PC-9 (cell line): ENCODE measurements at regions not wholly inside any gene's neighbourhood (a gene's known extent, or its start where the extent isn't known, plus 50 kb on each side); places are given as distances from the start of the nearest gene placed in this dataset.

Experiments
- BruUV-seq: library from RNA; stranded (reverse); fragments of 400-500 nt; replicated peaks from 2 replicates; lab custom pipeline; 2021; lab: Mats Ljungman, UMichigan
- CTCF ChIA-PET: fragments of 300-600 bp; sonication (Branson Sonifier 250); formaldehyde crosslinking; loops from one replicate; lab custom pipeline; 2022; ENCODE audit warnings: antibody characterized with exemption; lab: Charles Lee
- POLR2A ChIA-PET: fragments of 300-600 bp; sonication (Branson Sonifier 250); formaldehyde crosslinking; loops from one replicate; lab custom pipeline; 2022; ENCODE audit warnings: antibody characterized with exemption; ENCODE audit not compliant: unreplicated experiment; lab: Charles Lee
- DNase-seq, 2 experiments: peaks; one replicate each; pipeline versions ENCODE4 v3.0.0 to v3.0.0-alpha.2; 2015 to 2022; ENCODE audit warnings: mixed read lengths in 1 of 2
- H2AFZ ChIP-seq: fragments of 200-600 bp; sonication (generic); 2 replicates; pipeline ENCODE4 v1.8.1; 2017; ENCODE audit warnings: antibody characterized with exemption
- H3F3A ChIP-seq: fragments of 200-600 bp; sonication (generic); 2 replicates; pipeline ENCODE4 v1.8.1; 2017; ENCODE audit warnings: antibody characterized with exemption, mild to moderate bottlenecking, low read depth; ENCODE audit not compliant: insufficient read depth
- H3K27ac ChIP-seq: fragments of 200-600 bp; sonication (generic); 2 replicates; pipeline ENCODE4 v1.6.1; 2016; ENCODE audit warnings: mixed run types
- H3K27me3 ChIP-seq: fragments of 200-600 bp; sonication (generic); 2 replicates; pipeline ENCODE4 v1.6.1; 2016; ENCODE audit warnings: low read depth, mixed run types; ENCODE audit not compliant: insufficient read depth
- H3K36me3 ChIP-seq: fragments of 200-600 bp; sonication (generic); 2 replicates; pipeline ENCODE4 v1.6.1; 2016; ENCODE audit warnings: low read depth, mixed run types
- H3K4me1 ChIP-seq: fragments of 200-600 bp; sonication (generic); replicated peaks from 2 replicates; pipeline ENCODE4 v1.6.1; 2016; ENCODE audit warnings: mixed run types; ENCODE audit not compliant: insufficient read depth
- H3K4me2 ChIP-seq: fragments of 200-600 bp; sonication (generic); 2 replicates; pipeline ENCODE4 v1.6.1; 2017; ENCODE audit warnings: mixed run types
- H3K4me3 ChIP-seq: fragments of 200-600 bp; sonication (generic); 2 replicates; pipeline ENCODE4 v1.6.1; 2016; ENCODE audit warnings: mixed run types
- H3K79me2 ChIP-seq: fragments of 200-600 bp; sonication (generic); 2 replicates; pipeline ENCODE4 v1.6.1; 2017; ENCODE audit warnings: low read depth, mixed run types
- H3K9me2 ChIP-seq: fragments of 200-600 bp; sonication (generic); 2 replicates; pipeline ENCODE4 v1.8.1; 2017; ENCODE audit warnings: mild to moderate bottlenecking; ENCODE audit not compliant: insufficient read depth
- H3K9me3 ChIP-seq: fragments of 200-600 bp; sonication (generic); 2 replicates; pipeline ENCODE4 v1.8.1; 2016; ENCODE audit warnings: low read depth; ENCODE audit not compliant: insufficient read depth
- H4K20me1 ChIP-seq: fragments of 200-600 bp; sonication (generic); 2 replicates; pipeline ENCODE4 v1.8.1; 2017; ENCODE audit not compliant: insufficient read depth
- EZH2 ChIP-seq: fragments of 200-600 bp; sonication (generic); IDR thresholded peaks from 2 replicates; pipeline ENCODE4 v1.8.0; 2017; ENCODE audit warnings: antibody characterized with exemption, low read depth
- intact Hi-C: fragments of 100-400 bp; cut with micrococcal nuclease; formaldehyde crosslinking; loops from one replicate; pipeline ENCODE4 v1.10.0; 2022; ENCODE audit not compliant: unreplicated experiment
- TF ChIP-seq, protein P1 (sequence below): fragments of 200-600 bp; sonication (generic); conservative IDR thresholded peaks from 2 replicates; pipeline ENCODE4 v1.6.1; 2017; ENCODE audit warnings: mixed run types, antibody characterized with exemption, mild to moderate bottlenecking, moderate library complexity

- intact Hi-C loops = no loop called here
- no peaks in the 10 kb centered on the region for H3K9me3 ChIP-seq
- no peak overlapping the region for H3K4me2 ChIP-seq
- H3K4me1 ChIP-seq = no peaks in the 10 kb centered on the region
- BruUV-seq = no TSS peak
- no peaks in the 10 kb centered on the region; the same call in 1 of the 2 replicates for H4K20me1 ChIP-seq
- TF ChIP-seq EZH2 = no peak
- TF ChIP-seq, protein P1, sequence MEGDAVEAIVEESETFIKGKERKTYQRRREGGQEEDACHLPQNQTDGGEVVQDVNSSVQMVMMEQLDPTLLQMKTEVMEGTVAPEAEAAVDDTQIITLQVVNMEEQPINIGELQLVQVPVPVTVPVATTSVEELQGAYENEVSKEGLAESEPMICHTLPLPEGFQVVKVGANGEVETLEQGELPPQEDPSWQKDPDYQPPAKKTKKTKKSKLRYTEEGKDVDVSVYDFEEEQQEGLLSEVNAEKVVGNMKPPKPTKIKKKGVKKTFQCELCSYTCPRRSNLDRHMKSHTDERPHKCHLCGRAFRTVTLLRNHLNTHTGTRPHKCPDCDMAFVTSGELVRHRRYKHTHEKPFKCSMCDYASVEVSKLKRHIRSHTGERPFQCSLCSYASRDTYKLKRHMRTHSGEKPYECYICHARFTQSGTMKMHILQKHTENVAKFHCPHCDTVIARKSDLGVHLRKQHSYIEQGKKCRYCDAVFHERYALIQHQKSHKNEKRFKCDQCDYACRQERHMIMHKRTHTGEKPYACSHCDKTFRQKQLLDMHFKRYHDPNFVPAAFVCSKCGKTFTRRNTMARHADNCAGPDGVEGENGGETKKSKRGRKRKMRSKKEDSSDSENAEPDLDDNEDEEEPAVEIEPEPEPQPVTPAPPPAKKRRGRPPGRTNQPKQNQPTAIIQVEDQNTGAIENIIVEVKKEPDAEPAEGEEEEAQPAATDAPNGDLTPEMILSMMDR = no peak
- ChIA-PET POLR2A (no interaction called here), CTCF (no interaction called here)
- no peak overlapping the region for H3K27ac ChIP-seq
- no peak overlapping the region for H2AFZ ChIP-seq
- no peaks in the 10 kb centered on the region for H3K9me2 ChIP-seq
- H3K36me3 ChIP-seq = no peaks in the 10 kb centered on the region
- no peak overlapping the region for H3K4me3 ChIP-seq
- peaks cover 14% of the 10 kb centered on the region; the same call in 1 of the 2 replicates for H3K27me3 ChIP-seq
- no peak for DNase-seq
- H3K79me2 ChIP-seq = no peaks in the 10 kb centered on the region
- H3F3A ChIP-seq = no peaks in the 10 kb centered on the region
Observed at GRCh38 chr6:164062872-164063271, 648.4 kb downstream of the QKI start.

DNA sequence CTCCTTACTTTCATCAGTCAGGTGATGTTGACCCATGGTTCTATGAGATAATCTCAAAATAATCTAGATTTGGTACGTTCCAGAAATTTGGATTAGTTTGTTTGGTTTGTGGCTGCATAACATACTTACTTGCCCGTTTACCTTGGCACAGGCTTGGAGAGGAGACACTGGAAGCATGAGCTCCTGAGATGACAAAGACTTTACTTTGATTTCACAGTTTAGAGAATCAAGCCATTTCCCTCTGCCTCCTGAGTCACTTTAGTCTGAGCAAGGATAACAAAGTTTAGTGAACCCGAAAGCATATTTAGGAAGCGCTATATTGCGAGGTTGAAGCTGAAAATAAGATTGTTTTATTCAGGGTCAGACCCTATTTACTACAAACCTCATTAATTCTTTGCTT, 643.4 kb downstream of the QKI start:
- DNase-seq = no peak
- Histone ChIP-seq H3K4me1 (no peaks in the 10 kb centered on the region), H3K36me3 (no peaks in the 10 kb centered on the region), H2AFZ (no peak overlapping the region), H3K79me2 (no peaks in the 10 kb centered on the region), H3K4me2 (no peak overlapping the region), H3K27me3 (0 out of 2 replicates have a peak, but pooled peaks cover 9% of the 10 kb centered on the region), H4K20me1 (no peaks in the 10 kb centered on the region), H3F3A (no peaks in the 10 kb centered on the region), H3K27ac (no peak overlapping the region), H3K4me3 (no peak overlapping the region), H3K9me2 (no peaks in the 10 kb centered on the region), H3K9me3 (no peaks in the 10 kb centered on the region)
- ChIA-PET CTCF (no interaction called here), POLR2A (interaction anchor here (0.6 kb wide), 1 partner anchor 141 kb away, joined by 3 read pairs; no protein-coding TSS in a partner anchor)
- TF ChIP-seq, protein P1 = no peak
- no peak for TF ChIP-seq EZH2
- intact Hi-C loops = no loop called here
- BruUV-seq = no TSS peak

- no peaks in the 10 kb centered on the region for H3K79me2 ChIP-seq
- H3K9me3 ChIP-seq = no peaks in the 10 kb centered on the region
- no peak for TF ChIP-seq EZH2
- TF ChIP-seq, protein P1 = no peak
- H3K4me1 ChIP-seq = no peaks in the 10 kb centered on the region
- H4K20me1 ChIP-seq = no peaks in the 10 kb centered on the region
- H3K27ac ChIP-seq = no peak overlapping the region
- BruUV-seq = no TSS peak
- H3K4me2 ChIP-seq = no peak overlapping the region
- ChIA-PET CTCF (no interaction called here), POLR2A (no interaction called here)
- no peaks in the 10 kb centered on the region for H3F3A ChIP-seq
- no peaks in the 10 kb centered on the region for H3K36me3 ChIP-seq
- intact Hi-C loops = no loop called here
- no peaks in the 10 kb centered on the region for H3K27me3 ChIP-seq
- DNase-seq = no peak
- no peaks in the 10 kb centered on the region for H3K9me2 ChIP-seq
- H3K4me3 ChIP-seq = no peak overlapping the region
- H2AFZ ChIP-seq = no peak overlapping the region
Observed at GRCh38 chr6:164051427-164051826, 636.9 kb downstream of the QKI start.
